HEK293 (cell line): ENCODE measurements at regions not wholly inside any gene's neighbourhood (a gene's known extent, or its start where the extent isn't known, plus 50 kb on each side); places are given as distances from the start of the nearest gene placed in this dataset.

Experiments
- CTCF ChIA-PET: fragments of 350-600 bp; formaldehyde crosslinking; extraction: SDS; loops from one replicate; lab custom pipeline; 2021; ENCODE audit warnings: antibody characterized with exemption; lab: Yijun Ruan, JAX
- POLR2A ChIA-PET: fragments of 300-600 bp; formaldehyde crosslinking; extraction: SDS; loops from one replicate; lab custom pipeline; 2020; ENCODE audit warnings: antibody characterized with exemption, inconsistent platforms; lab: Yijun Ruan, JAX
- H3K27ac ChIP-seq: fragments of 200-500 bp; sonication (Bioruptor generic); 2 replicates; pipeline ENCODE4 v1.5.1; 2014; ENCODE audit warnings: low read depth, low read length, control low read depth, inconsistent platforms; ENCODE audit errors: extremely low read depth
- H3K36me3 ChIP-seq, 2 experiments: fragments of 200-500 bp in 1 of 2; sonication (Bioruptor generic) in 1 of 2; 1 replicate in 1 of 2; 2 replicates in 1 of 2; pipeline ENCODE4 v1.5.1; 2014 to 2017; ENCODE audit warnings: inconsistent platforms in 2 of 2, low read length in 2 of 2; ENCODE audit not compliant: control insufficient read depth in 2 of 2, insufficient read depth in 1 of 2
- H3K4me1 ChIP-seq: fragments of 200-500 bp; sonication (Bioruptor generic); 2 replicates; pipeline ENCODE4 v1.5.1; 2014; ENCODE audit warnings: mild to moderate bottlenecking, low read length, inconsistent platforms; ENCODE audit not compliant: control insufficient read depth, insufficient read depth
- H3K4me3 ChIP-seq: 2 replicates; pipeline ENCODE4 v1.5.1; 2011; ENCODE audit warnings: low read depth, mild to moderate bottlenecking, control low read depth, low read length, moderate library complexity
- H3K9me3 ChIP-seq: fragments of 200-500 bp; sonication (Bioruptor generic); 2 replicates; pipeline ENCODE4 v1.5.1; 2014; ENCODE audit warnings: low read depth, low read length, inconsistent platforms; ENCODE audit not compliant: control insufficient read depth, insufficient read depth
- KLF16 ChIP-seq: fragments of 450-650 bp; formaldehyde crosslinking; IDR thresholded peaks from 2 replicates; pipeline ENCODE4 v1.5.1; 2017; ENCODE audit warnings: missing biosample characterization, missing genetic modification characterization
- OVOL3 ChIP-seq: fragments of 450-650 bp; formaldehyde crosslinking; IDR thresholded peaks from 2 replicates; pipeline ENCODE4 v1.5.1; 2016; ENCODE audit warnings: missing biosample characterization, missing genetic modification characterization
- SALL2 ChIP-seq: fragments of 450-650 bp; formaldehyde crosslinking; IDR thresholded peaks from 2 replicates; pipeline ENCODE4 v1.5.0; 2017; ENCODE audit warnings: missing biosample characterization, mild to moderate bottlenecking, missing genetic modification characterization, borderline replicate concordance
- YY2 ChIP-seq: fragments of 450-650 bp; formaldehyde crosslinking; IDR thresholded peaks from 2 replicates; pipeline ENCODE4 v1.5.1; 2016; ENCODE audit warnings: missing biosample characterization, missing genetic modification characterization
- ZBTB48 ChIP-seq: fragments of 450-650 bp; formaldehyde crosslinking; IDR thresholded peaks from 2 replicates; pipeline ENCODE4 v1.5.1; 2016; ENCODE audit warnings: missing biosample characterization, missing genetic modification characterization
- ZFP3 ChIP-seq: fragments of 450-650 bp; formaldehyde crosslinking; IDR thresholded peaks from 2 replicates; pipeline ENCODE4 v1.5.1; 2016; ENCODE audit warnings: low read depth, missing biosample characterization, missing genetic modification characterization
- ZNF133 ChIP-seq: fragments of 450-650 bp; formaldehyde crosslinking; IDR thresholded peaks from 2 replicates; pipeline ENCODE4 v1.5.1; 2016; ENCODE audit warnings: missing biosample characterization, missing genetic modification characterization
- ZNF341 ChIP-seq: fragments of 450-650 bp; formaldehyde crosslinking; IDR thresholded peaks from 2 replicates; pipeline ENCODE4; 2016; ENCODE audit warnings: low read depth, missing biosample characterization, missing genetic modification characterization
- ZNF404 ChIP-seq: fragments of 450-650 bp; formaldehyde crosslinking; IDR thresholded peaks from 2 replicates; pipeline ENCODE4 v1.5.1; 2017; ENCODE audit warnings: missing biosample characterization, missing genetic modification characterization
- ZNF426 ChIP-seq: fragments of 450-650 bp; formaldehyde crosslinking; IDR thresholded peaks from 2 replicates; pipeline ENCODE4 v1.5.1; 2017; ENCODE audit warnings: missing biosample characterization, missing genetic modification characterization, mild to moderate bottlenecking, inconsistent platforms, moderate library complexity
- ZNF501 ChIP-seq: fragments of 450-650 bp; formaldehyde crosslinking; IDR thresholded peaks from 2 replicates; pipeline ENCODE4 v1.5.1; 2016; ENCODE audit warnings: missing biosample characterization, missing genetic modification characterization
- ZNF549 ChIP-seq: fragments of 450-650 bp; IDR thresholded peaks from 2 replicates; pipeline ENCODE4 v1.5.1; 2018; ENCODE audit warnings: missing biosample characterization, missing genetic modification characterization, mild to moderate bottlenecking, inconsistent platforms, moderate library complexity
- ZNF600 ChIP-seq: fragments of 450-650 bp; formaldehyde crosslinking; IDR thresholded peaks from 2 replicates; pipeline ENCODE4 v1.5.1; 2016; ENCODE audit warnings: missing biosample characterization, missing genetic modification characterization
- ZNF629 ChIP-seq: fragments of 450-650 bp; formaldehyde crosslinking; IDR thresholded peaks from 2 replicates; pipeline ENCODE4 v1.5.1; 2017; ENCODE audit warnings: missing biosample characterization, missing genetic modification characterization
- ZNF677 ChIP-seq: fragments of 450-650 bp; IDR thresholded peaks from 2 replicates; pipeline ENCODE4 v1.5.0; 2018; ENCODE audit warnings: missing biosample characterization, mild to moderate bottlenecking, missing genetic modification characterization, moderate library complexity
- ZSCAN23 ChIP-seq: fragments of 450-650 bp; formaldehyde crosslinking; IDR thresholded peaks from 2 replicates; pipeline ENCODE4 v1.5.1; 2016; ENCODE audit warnings: missing biosample characterization, missing genetic modification characterization
- TF ChIP-seq, protein P1 (sequence below): fragments of 450-650 bp; formaldehyde crosslinking; IDR thresholded peaks from 2 replicates; pipeline ENCODE4 v1.5.1; 2016; ENCODE audit warnings: missing biosample characterization, missing genetic modification characterization, low read depth
- TF ChIP-seq, protein P2 (sequence below): fragments of 450-650 bp; formaldehyde crosslinking; IDR thresholded peaks from 2 replicates; pipeline ENCODE4 v1.5.1; 2017; ENCODE audit warnings: missing biosample characterization, missing genetic modification characterization
- TF ChIP-seq, protein P3 (sequence below): fragments of 450-650 bp; formaldehyde crosslinking; IDR thresholded peaks from 2 replicates; pipeline ENCODE4 v1.5.1; 2016; ENCODE audit warnings: missing biosample characterization, missing genetic modification characterization
- TF ChIP-seq, protein P4 (sequence below): fragments of 450-650 bp; formaldehyde crosslinking; IDR thresholded peaks from 2 replicates; pipeline ENCODE4 v1.5.1; 2017; ENCODE audit warnings: missing biosample characterization, missing genetic modification characterization
- TF ChIP-seq, protein P5 (sequence below): fragments of 450-650 bp; formaldehyde crosslinking; IDR thresholded peaks from 2 replicates; pipeline ENCODE4 v1.5.1; 2016; ENCODE audit warnings: missing biosample characterization, missing genetic modification characterization
- TF ChIP-seq, protein P6 (sequence below): sonication (generic); formaldehyde crosslinking; IDR thresholded peaks from 2 replicates; pipeline ENCODE4 v1.8.1; 2022; ENCODE audit warnings: mild to moderate bottlenecking, moderate library complexity, missing genetic modification reagents
- TF ChIP-seq, protein P7 (sequence below): fragments of 450-650 bp; formaldehyde crosslinking; IDR thresholded peaks from 2 replicates; pipeline ENCODE4 v1.5.1; 2016; ENCODE audit warnings: missing biosample characterization, missing genetic modification characterization

DNA sequence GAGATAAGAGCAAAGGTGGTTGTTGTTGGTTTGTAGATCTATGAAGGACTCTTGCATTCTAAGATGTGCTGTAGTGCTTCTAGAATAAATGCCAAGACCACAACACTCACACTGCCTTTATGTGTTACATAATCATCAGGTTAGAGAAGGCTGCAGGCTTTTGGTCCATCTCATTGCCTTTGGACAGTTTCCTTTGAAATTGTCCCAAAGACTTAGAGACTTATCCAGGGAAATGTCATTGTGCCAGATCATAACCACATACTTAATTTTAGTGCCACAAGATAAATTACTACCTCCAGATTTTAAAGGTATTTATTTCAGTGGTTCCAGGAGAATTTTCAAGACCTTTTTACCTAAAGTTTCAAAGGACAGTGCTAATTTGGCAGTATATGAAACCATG is 666.6 kb upstream of the CITED2 start:
- TF ChIP-seq ZFP3: no peak
- TF ChIP-seq SALL2 (tag by site-specific recombination): no peak
- TF ChIP-seq, protein P1, sequence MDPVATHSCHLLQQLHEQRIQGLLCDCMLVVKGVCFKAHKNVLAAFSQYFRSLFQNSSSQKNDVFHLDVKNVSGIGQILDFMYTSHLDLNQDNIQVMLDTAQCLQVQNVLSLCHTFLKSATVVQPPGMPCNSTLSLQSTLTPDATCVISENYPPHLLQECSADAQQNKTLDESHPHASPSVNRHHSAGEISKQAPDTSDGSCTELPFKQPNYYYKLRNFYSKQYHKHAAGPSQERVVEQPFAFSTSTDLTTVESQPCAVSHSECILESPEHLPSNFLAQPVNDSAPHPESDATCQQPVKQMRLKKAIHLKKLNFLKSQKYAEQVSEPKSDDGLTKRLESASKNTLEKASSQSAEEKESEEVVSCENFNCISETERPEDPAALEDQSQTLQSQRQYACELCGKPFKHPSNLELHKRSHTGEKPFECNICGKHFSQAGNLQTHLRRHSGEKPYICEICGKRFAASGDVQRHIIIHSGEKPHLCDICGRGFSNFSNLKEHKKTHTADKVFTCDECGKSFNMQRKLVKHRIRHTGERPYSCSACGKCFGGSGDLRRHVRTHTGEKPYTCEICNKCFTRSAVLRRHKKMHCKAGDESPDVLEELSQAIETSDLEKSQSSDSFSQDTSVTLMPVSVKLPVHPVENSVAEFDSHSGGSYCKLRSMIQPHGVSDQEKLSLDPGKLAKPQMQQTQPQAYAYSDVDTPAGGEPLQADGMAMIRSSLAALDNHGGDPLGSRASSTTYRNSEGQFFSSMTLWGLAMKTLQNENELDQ (tag by site-specific recombination): no peak
- no peak for TF ChIP-seq ZNF426
- Histone ChIP-seq H3K27ac (no peak overlapping the region), H3K4me1 (peaks cover 3% of the 10 kb centered on the region), H3K36me3 (no peaks in the 10 kb centered on the region), H3K4me3 (no peak overlapping the region), H3K9me3 (no peaks in the 10 kb centered on the region)
- CTCF ChIA-PET: no interaction called here
- POLR2A ChIA-PET: no interaction called here

DNA sequence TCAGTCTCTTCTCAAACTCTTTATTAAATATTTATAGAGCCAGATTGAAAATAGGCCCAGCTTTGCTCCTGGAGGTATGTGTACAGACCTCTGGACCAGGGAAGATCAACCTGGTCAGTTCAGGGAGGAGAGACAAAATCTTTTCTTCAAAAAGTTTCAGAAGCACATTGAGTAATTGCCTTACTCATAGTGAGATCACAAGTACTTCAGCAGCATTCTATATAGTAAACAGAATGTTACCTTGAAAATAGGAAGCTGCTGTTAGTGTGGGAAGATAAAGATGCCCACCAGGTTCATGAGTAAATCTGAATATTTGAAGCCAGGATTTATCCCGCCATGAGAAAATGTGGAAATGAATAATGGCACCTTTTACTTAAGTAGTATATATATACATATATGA is 665.9 kb upstream of the CITED2 start:
- no peak overlapping the region for H3K27ac ChIP-seq
- CTCF ChIA-PET: interaction anchor here (1.8 kb wide), 1 partner anchor 12 kb away, joined by 5 read pairs; no protein-coding TSS in a partner anchor
- POLR2A ChIA-PET: no interaction called here
- H3K4me1 ChIP-seq: peaks cover 3% of the 10 kb centered on the region
- H3K9me3 ChIP-seq: no peaks in the 10 kb centered on the region
- no peak overlapping the region for H3K4me3 ChIP-seq
- TF ChIP-seq YY2 (tag by site-specific recombination) (no peak), ZNF600 (no peak), ZSCAN23 (tag by site-specific recombination) (no peak)
- no peaks in the 10 kb centered on the region for H3K36me3 ChIP-seq

DNA sequence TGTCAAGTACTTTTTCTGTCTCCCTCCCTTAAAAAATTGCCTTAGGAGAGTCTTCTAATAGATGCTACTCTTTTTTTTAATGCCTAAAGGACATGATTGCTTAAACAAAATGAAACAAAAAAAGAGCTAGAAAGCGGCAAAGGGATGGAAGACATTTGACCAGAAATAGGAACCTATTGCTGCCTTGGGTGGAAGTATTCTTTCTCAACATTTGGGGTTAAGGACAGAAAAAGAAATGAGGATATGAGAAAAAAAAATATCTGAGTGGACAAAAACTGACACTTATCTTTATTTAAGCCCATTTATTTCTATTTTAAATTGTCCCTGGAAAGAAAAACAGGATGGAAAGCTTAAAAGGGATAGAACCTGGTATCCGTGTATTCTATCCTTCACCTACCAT is 664.9 kb upstream of the CITED2 start:
- H3K36me3 ChIP-seq: no peaks in the 10 kb centered on the region
- peaks cover 3% of the 10 kb centered on the region for H3K4me1 ChIP-seq
- ChIA-PET CTCF (interaction anchor here (0.5 to 1.8 kb wide), 3 partner anchors 13 to 67 kb away, joined by 3 to 5 read pairs (median 5); no protein-coding TSS in a partner anchor), POLR2A (no interaction called here)
- TF ChIP-seq, protein P2, sequence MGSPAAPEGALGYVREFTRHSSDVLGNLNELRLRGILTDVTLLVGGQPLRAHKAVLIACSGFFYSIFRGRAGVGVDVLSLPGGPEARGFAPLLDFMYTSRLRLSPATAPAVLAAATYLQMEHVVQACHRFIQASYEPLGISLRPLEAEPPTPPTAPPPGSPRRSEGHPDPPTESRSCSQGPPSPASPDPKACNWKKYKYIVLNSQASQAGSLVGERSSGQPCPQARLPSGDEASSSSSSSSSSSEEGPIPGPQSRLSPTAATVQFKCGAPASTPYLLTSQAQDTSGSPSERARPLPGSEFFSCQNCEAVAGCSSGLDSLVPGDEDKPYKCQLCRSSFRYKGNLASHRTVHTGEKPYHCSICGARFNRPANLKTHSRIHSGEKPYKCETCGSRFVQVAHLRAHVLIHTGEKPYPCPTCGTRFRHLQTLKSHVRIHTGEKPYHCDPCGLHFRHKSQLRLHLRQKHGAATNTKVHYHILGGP (tag by site-specific recombination): no peak
- TF ChIP-seq ZNF404 (tag by site-specific recombination) (no peak), ZNF133 (tag by site-specific recombination) (no peak), OVOL3 (tag by site-specific recombination) (no peak), ZNF629 (tag by site-specific recombination) (no peak), ZBTB48 (tag by site-specific recombination) (no peak), SALL2 (tag by site-specific recombination) (no peak), ZNF677 (tag by site-specific recombination) (no peak), ZNF501 (tag by site-specific recombination) (no peak), KLF16 (tag by site-specific recombination) (no peak), ZNF341 (no peak), ZNF549 (tag by site-specific recombination) (no peak)
- TF ChIP-seq, protein P3, sequence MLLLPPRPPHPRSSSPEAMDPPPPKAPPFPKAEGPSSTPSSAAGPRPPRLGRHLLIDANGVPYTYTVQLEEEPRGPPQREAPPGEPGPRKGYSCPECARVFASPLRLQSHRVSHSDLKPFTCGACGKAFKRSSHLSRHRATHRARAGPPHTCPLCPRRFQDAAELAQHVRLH (tag by site-specific recombination): no peak
- TF ChIP-seq, protein P4, sequence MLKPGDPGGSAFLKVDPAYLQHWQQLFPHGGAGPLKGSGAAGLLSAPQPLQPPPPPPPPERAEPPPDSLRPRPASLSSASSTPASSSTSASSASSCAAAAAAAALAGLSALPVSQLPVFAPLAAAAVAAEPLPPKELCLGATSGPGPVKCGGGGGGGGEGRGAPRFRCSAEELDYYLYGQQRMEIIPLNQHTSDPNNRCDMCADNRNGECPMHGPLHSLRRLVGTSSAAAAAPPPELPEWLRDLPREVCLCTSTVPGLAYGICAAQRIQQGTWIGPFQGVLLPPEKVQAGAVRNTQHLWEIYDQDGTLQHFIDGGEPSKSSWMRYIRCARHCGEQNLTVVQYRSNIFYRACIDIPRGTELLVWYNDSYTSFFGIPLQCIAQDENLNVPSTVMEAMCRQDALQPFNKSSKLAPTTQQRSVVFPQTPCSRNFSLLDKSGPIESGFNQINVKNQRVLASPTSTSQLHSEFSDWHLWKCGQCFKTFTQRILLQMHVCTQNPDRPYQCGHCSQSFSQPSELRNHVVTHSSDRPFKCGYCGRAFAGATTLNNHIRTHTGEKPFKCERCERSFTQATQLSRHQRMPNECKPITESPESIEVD (tag by site-specific recombination): no peak
- TF ChIP-seq, protein P5, sequence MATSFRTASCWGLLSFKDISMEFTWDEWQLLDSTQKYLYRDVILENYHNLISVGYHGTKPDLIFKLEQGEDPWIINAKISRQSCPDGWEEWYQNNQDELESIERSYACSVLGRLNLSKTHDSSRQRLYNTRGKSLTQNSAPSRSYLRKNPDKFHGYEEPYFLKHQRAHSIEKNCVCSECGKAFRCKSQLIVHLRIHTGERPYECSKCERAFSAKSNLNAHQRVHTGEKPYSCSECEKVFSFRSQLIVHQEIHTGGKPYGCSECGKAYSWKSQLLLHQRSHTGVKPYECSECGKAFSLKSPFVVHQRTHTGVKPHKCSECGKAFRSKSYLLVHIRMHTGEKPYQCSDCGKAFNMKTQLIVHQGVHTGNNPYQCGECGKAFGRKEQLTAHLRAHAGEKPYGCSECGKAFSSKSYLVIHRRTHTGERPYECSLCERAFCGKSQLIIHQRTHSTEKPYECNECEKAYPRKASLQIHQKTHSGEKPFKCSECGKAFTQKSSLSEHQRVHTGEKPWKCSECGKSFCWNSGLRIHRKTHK (tag by site-specific recombination): no peak
- TF ChIP-seq, protein P6, sequence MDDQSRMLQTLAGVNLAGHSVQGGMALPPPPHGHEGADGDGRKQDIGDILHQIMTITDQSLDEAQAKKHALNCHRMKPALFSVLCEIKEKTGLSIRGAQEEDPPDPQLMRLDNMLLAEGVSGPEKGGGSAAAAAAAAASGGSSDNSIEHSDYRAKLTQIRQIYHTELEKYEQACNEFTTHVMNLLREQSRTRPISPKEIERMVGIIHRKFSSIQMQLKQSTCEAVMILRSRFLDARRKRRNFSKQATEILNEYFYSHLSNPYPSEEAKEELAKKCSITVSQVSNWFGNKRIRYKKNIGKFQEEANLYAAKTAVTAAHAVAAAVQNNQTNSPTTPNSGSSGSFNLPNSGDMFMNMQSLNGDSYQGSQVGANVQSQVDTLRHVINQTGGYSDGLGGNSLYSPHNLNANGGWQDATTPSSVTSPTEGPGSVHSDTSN (CRISPR knock-in tag): no peak
- TF ChIP-seq, protein P7, sequence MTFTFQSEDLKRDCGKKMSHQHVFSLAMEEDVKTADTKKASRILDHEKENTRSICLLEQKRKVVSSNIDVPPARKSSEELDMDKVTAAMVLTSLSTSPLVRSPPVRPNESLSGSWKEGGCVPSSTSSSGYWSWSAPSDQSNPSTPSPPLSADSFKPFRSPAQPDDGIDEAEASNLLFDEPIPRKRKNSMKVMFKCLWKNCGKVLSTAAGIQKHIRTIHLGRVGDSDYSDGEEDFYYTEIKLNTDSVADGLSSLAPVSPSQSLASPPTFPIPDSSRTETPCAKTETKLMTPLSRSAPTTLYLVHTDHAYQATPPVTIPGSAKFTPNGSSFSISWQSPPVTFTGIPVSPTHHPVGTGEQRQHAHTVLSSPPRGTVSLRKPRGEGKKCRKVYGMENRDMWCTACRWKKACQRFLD (tag by site-specific recombination): no peak
- H3K4me3 ChIP-seq: no peak overlapping the region
- no peak overlapping the region for H3K27ac ChIP-seq
- no peaks in the 10 kb centered on the region for H3K9me3 ChIP-seq
